ENCODE measurements at regions not wholly inside any gene's neighbourhood (a gene's known extent, or its start where the extent isn't known, plus 50 kb on each side); places are given as distances from the start of the nearest gene placed in this dataset.

- Histone ChIP-seq H3K9me3 (ENCODE audit: control insufficient read depth, low read length) (peaks cover 6% of the 10 kb centered on the region), H3K27ac (ENCODE audit: low read depth, low read length) (no peak overlapping the region), H3K4me3 (ENCODE audit: low read length) (no peak overlapping the region), H3K4me1 (ENCODE audit: control insufficient read depth, insufficient read depth, low read length) (no peaks in the 10 kb centered on the region), H3K36me3 (ENCODE audit: control insufficient read depth, insufficient read depth, low read length) (no peaks in the 10 kb centered on the region), H3K27me3 (ENCODE audit: control insufficient read depth, insufficient read depth, low read length, poor library complexity, severe bottlenecking) (no peaks in the 10 kb centered on the region), H3K9ac (ENCODE audit: extremely low read depth, low read length, poor library complexity, severe bottlenecking) (no peak overlapping the region)
- no peak overlapping the region for H3K27ac Mint-ChIP-seq
- H3K9me3 Mint-ChIP-seq, result peaks cover 5% of the 10 kb centered on the region
- H3K27me3 Mint-ChIP-seq (ENCODE audit: insufficient read depth), result peaks cover 8% of the 10 kb centered on the region
- no peak for DNase-seq
- no peaks in the 10 kb centered on the region for H3K4me1 Mint-ChIP-seq
- TF ChIP-seq CTCF (conservative IDR thresholded peaks at IDR 0.05), result no peak
- 94 to 100% methylated on average over 1 to 2 of the region's 2 CpGs for WGBS, 2 experiments (ENCODE audit: insufficient coverage in 1 of 2, insufficient read length in 1 of 2)
- no peak overlapping the region for H3K4me3 Mint-ChIP-seq
- no peaks in the 10 kb centered on the region for H3K36me3 Mint-ChIP-seq (ENCODE audit: low read depth)
Measured at GRCh38 chr16:80433623-80434022, 107.2 kb upstream of the DYNLRB2 start.

GRCh38 chr16:80427795-80428194 lies 113.0 kb upstream of the DYNLRB2 start:
- Histone ChIP-seq H3K4me3 (ENCODE audit: low read length) (no peak overlapping the region), H3K4me1 (ENCODE audit: control insufficient read depth, insufficient read depth, low read length) (no peaks in the 10 kb centered on the region), H3K27me3 (ENCODE audit: control insufficient read depth, insufficient read depth, low read length, poor library complexity, severe bottlenecking) (peaks cover 22% of the 10 kb centered on the region), H3K9me3 (ENCODE audit: control insufficient read depth, low read length) (peaks cover 6% of the 10 kb centered on the region), H3K27ac (ENCODE audit: low read depth, low read length) (no peak overlapping the region), H3K9ac (ENCODE audit: extremely low read depth, low read length, poor library complexity, severe bottlenecking) (no peak overlapping the region), H3K36me3 (ENCODE audit: control insufficient read depth, insufficient read depth, low read length) (no peaks in the 10 kb centered on the region)
- Mint-ChIP-seq H3K36me3 (ENCODE audit: low read depth) (no peaks in the 10 kb centered on the region), H3K27ac (no peak overlapping the region), H3K4me1 (no peaks in the 10 kb centered on the region), H3K9me3 (peaks cover 5% of the 10 kb centered on the region), H3K4me3 (no peak overlapping the region), H3K27me3 (ENCODE audit: insufficient read depth) (peaks cover 16% of the 10 kb centered on the region)
- no peak for DNase-seq
- TF ChIP-seq CTCF (conservative IDR thresholded peaks at IDR 0.05), result no peak
- WGBS, 2 experiments (ENCODE audit: insufficient coverage in 1 of 2, insufficient read length in 1 of 2), result 83 to 90% methylated on average over 2 of the region's 2 CpGs

- no peak overlapping the region for H3K4me3 ChIP-seq (ENCODE audit: low read length)
- H3K9ac ChIP-seq (ENCODE audit: extremely low read depth, low read length, poor library complexity, severe bottlenecking), result no peak overlapping the region
- H3K27ac ChIP-seq (ENCODE audit: low read depth, low read length), result no peak overlapping the region
- peaks cover 9% of the 10 kb centered on the region for H3K27me3 Mint-ChIP-seq (ENCODE audit: insufficient read depth)
- H3K4me3 Mint-ChIP-seq, result no peak overlapping the region
- TF ChIP-seq CTCF (conservative IDR thresholded peaks at IDR 0.05), result no peak
- H3K36me3 Mint-ChIP-seq (ENCODE audit: low read depth), result no peaks in the 10 kb centered on the region
- no peaks in the 10 kb centered on the region for H3K9me3 ChIP-seq (ENCODE audit: control insufficient read depth, low read length)
- no peak for DNase-seq
- no peaks in the 10 kb centered on the region for H3K4me1 ChIP-seq (ENCODE audit: control insufficient read depth, insufficient read depth, low read length)
- no peaks in the 10 kb centered on the region for H3K9me3 Mint-ChIP-seq
- 92 to 98% methylated on average over 6 to 8 of the region's 8 CpGs for WGBS, 2 experiments (ENCODE audit: insufficient coverage in 1 of 2, insufficient read length in 1 of 2)
- H3K36me3 ChIP-seq (ENCODE audit: control insufficient read depth, insufficient read depth, low read length), result no peaks in the 10 kb centered on the region
- no peaks in the 10 kb centered on the region for H3K4me1 Mint-ChIP-seq
- H3K27me3 ChIP-seq (ENCODE audit: control insufficient read depth, insufficient read depth, low read length, poor library complexity, severe bottlenecking), result peaks cover 20% of the 10 kb centered on the region
- H3K27ac Mint-ChIP-seq, result no peak overlapping the region
Measured at GRCh38 chr16:80418517-80419355, 122.1 kb upstream of the DYNLRB2 start.
